DOHH2 (cell line): ENCODE measurements at regions not wholly inside any gene's neighbourhood (a gene's known extent, or its start where the extent isn't known, plus 50 kb on each side); places are given as distances from the start of the nearest gene placed in this dataset.

ENCODE experiments used
- H3F3A ChIP-seq: fragments of 200-600 bp; sonication (generic), shearing (Covaris generic); 2 replicates; pipeline ENCODE4 v1.6.0; 2016; ENCODE audit warnings: antibody characterized with exemption, mild to moderate bottlenecking; ENCODE audit not compliant: control insufficient read depth, insufficient read depth
- H3K27ac ChIP-seq: fragments of 200-600 bp; sonication (generic); 2 replicates; pipeline ENCODE4 v1.5.1; 2014; ENCODE audit warnings: low read depth, mild to moderate bottlenecking, low read length, moderate library complexity
- H3K27me3 ChIP-seq: fragments of 200-600 bp; sonication (generic); 2 replicates; pipeline ENCODE4 v1.6.1; 2014; ENCODE audit warnings: mild to moderate bottlenecking, low read length, mixed read lengths; ENCODE audit not compliant: control insufficient read depth
- H3K36me3 ChIP-seq: fragments of 200-600 bp; sonication (generic); 2 replicates; pipeline ENCODE4 v1.6.1; 2014; ENCODE audit warnings: mild to moderate bottlenecking, low read length, moderate library complexity, mixed read lengths; ENCODE audit not compliant: control insufficient read depth
- H3K4me1 ChIP-seq: fragments of 200-600 bp; sonication (generic); 2 replicates; pipeline ENCODE4 v1.6.1; 2014; ENCODE audit warnings: mild to moderate bottlenecking, low read length, mixed read lengths; ENCODE audit not compliant: control insufficient read depth
- H3K4me2 ChIP-seq: fragments of 200-600 bp; sonication (generic); 2 replicates; pipeline ENCODE4 v1.6.0; 2014; ENCODE audit warnings: mild to moderate bottlenecking, low read length, moderate library complexity
- H3K4me3 ChIP-seq: fragments of 200-600 bp; sonication (generic); 2 replicates; pipeline ENCODE4 v1.5.1; 2014; ENCODE audit warnings: mild to moderate bottlenecking, low read length, mixed read lengths
- H3K79me2 ChIP-seq: fragments of 200-600 bp; sonication (generic); 2 replicates; pipeline ENCODE4 v1.6.1; 2014; ENCODE audit warnings: mild to moderate bottlenecking, low read length, mixed read lengths; ENCODE audit not compliant: control insufficient read depth
- H3K9me2 ChIP-seq: fragments of 200-600 bp; sonication (generic); replicated peaks from 2 replicates; pipeline ENCODE4 v1.6.1; 2014; ENCODE audit warnings: mild to moderate bottlenecking, low read length, mixed read lengths; ENCODE audit not compliant: control insufficient read depth
- H3K9me3 ChIP-seq: fragments of 200-600 bp; sonication (generic); 2 replicates; pipeline ENCODE4 v1.6.1; 2014; ENCODE audit warnings: antibody characterized with exemption, low read length, mixed read lengths; ENCODE audit not compliant: control insufficient read depth, insufficient read depth
- H4K20me1 ChIP-seq: fragments of 200-600 bp; sonication (generic); 2 replicates; pipeline ENCODE4 v1.6.0; 2014; ENCODE audit warnings: low read depth, mild to moderate bottlenecking, antibody characterized with exemption, low read length, moderate library complexity; ENCODE audit not compliant: control insufficient read depth, insufficient read depth
- CTCF ChIP-seq: fragments of 200-600 bp; sonication (generic); IDR thresholded peaks from one replicate; pipeline ENCODE4 v1.5.1; 2014; ENCODE audit warnings: antibody characterized with exemption, mild to moderate bottlenecking, low read depth, low read length; ENCODE audit not compliant: poor library complexity, severe bottlenecking
- EZH2phosphoT487 ChIP-seq: fragments of 200-600 bp; sonication (generic); IDR thresholded peaks from 2 replicates; pipeline ENCODE4 v1.6.1; 2017; ENCODE audit warnings: borderline replicate concordance, mild to moderate bottlenecking, antibody characterized with exemption, low read length, moderate library complexity, mixed read lengths

GRCh38 chr12:107598906-107599305 lies 86.7 kb upstream of the PWP1 start:
- no peak overlapping the region for H3K4me2 ChIP-seq
- no peaks in the 10 kb centered on the region for H3K9me2 ChIP-seq
- H3K9me3 ChIP-seq = peaks cover 3% of the 10 kb centered on the region
- H4K20me1 ChIP-seq = no peaks in the 10 kb centered on the region
- H3F3A ChIP-seq = no peaks in the 10 kb centered on the region
- no peaks in the 10 kb centered on the region for H3K4me1 ChIP-seq
- no peaks in the 10 kb centered on the region for H3K27me3 ChIP-seq
- H3K27ac ChIP-seq = no peak overlapping the region
- H3K79me2 ChIP-seq = no peaks in the 10 kb centered on the region
- TF ChIP-seq CTCF = no peak
- TF ChIP-seq EZH2phosphoT487 = no peak
- no peak overlapping the region for H3K4me3 ChIP-seq
- H3K36me3 ChIP-seq = no peaks in the 10 kb centered on the region

- Histone ChIP-seq H3K36me3 (no peaks in the 10 kb centered on the region), H3K9me2 (no peaks in the 10 kb centered on the region), H3K4me3 (no peak overlapping the region), H3K9me3 (no peaks in the 10 kb centered on the region), H3K27ac (no peak overlapping the region), H3K4me2 (no peak overlapping the region), H3F3A (no peaks in the 10 kb centered on the region), H3K27me3 (no peaks in the 10 kb centered on the region), H3K79me2 (no peaks in the 10 kb centered on the region), H4K20me1 (no peaks in the 10 kb centered on the region), H3K4me1 (no peaks in the 10 kb centered on the region)
- TF ChIP-seq EZH2phosphoT487 (no peak), CTCF (no peak)
These were observed 84.9 kb upstream of the PWP1 start for GRCh38 chr12:107600581-107601144.

DNA sequence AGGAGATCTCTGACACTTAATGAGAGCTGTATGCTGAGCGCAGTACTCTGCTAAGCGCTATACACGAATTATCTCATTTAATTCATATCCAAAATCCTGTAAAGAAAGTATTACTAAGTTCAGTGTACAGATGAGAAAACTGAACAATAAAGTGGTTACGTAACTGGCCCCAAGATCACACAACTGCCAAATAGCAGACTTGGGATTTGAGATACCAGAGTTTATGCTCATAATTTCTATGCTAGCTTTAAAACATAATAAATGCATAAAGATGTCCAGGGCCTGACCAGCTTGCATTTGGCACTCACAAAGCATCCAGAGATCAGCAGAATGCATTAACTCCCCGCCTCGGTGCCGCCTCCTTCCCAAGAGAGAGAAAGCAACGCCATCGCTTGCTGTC lies 83.2 kb upstream of the PWP1 start:
- Histone ChIP-seq H3K9me2 (no peaks in the 10 kb centered on the region), H3K4me2 (no peak overlapping the region), H3K27me3 (no peaks in the 10 kb centered on the region), H4K20me1 (no peaks in the 10 kb centered on the region), H3K4me3 (no peak overlapping the region), H3K4me1 (no peaks in the 10 kb centered on the region), H3K9me3 (no peaks in the 10 kb centered on the region), H3K79me2 (no peaks in the 10 kb centered on the region), H3K36me3 (no peaks in the 10 kb centered on the region), H3F3A (no peaks in the 10 kb centered on the region), H3K27ac (no peak overlapping the region)
- TF ChIP-seq EZH2phosphoT487 (no peak), CTCF (no peak)
